Type B pancreatic cell (in vitro differentiated cells): ENCODE measurements at regions not wholly inside any gene's neighbourhood (a gene's known extent, or its start where the extent isn't known, plus 50 kb on each side); places are given as distances from the start of the nearest gene placed in this dataset.

Experiments used
- DNase-seq: peaks from one replicate; pipeline ENCODE4 v3.0.0; 2021; ENCODE audit warnings: mixed read lengths; ENCODE audit not compliant: unreplicated experiment; ENCODE audit errors: extremely low spot score
- H3K27ac Mint-ChIP-seq: 2 replicates; pipeline ENCODE4 v1.8.0; 2021; ENCODE audit warnings: mild to moderate bottlenecking, mixed read lengths
- H3K27me3 Mint-ChIP-seq: 2 replicates; pipeline ENCODE4 v1.8.0; 2021; ENCODE audit warnings: mixed read lengths
- H3K36me3 Mint-ChIP-seq: 2 replicates; pipeline ENCODE4 v1.8.0; 2021; ENCODE audit warnings: mixed read lengths
- H3K4me1 Mint-ChIP-seq: one replicate; pipeline ENCODE4 v1.8.0; 2021; ENCODE audit warnings: mixed read lengths; ENCODE audit not compliant: unreplicated experiment
- H3K4me3 Mint-ChIP-seq: 2 replicates; pipeline ENCODE4 v1.8.0; 2021; ENCODE audit warnings: mild to moderate bottlenecking, mixed read lengths
- H3K9me3 Mint-ChIP-seq: 2 replicates; pipeline ENCODE4 v1.8.0; 2021; ENCODE audit warnings: mixed read lengths
- CTCF ChIP-seq: fragments of 200-600 bp; sonication (generic); conservative IDR thresholded peaks from 2 replicates; pipeline ENCODE4 v1.5.0; 2021; ENCODE audit warnings: antibody characterized with exemption, mild to moderate bottlenecking

DNA sequence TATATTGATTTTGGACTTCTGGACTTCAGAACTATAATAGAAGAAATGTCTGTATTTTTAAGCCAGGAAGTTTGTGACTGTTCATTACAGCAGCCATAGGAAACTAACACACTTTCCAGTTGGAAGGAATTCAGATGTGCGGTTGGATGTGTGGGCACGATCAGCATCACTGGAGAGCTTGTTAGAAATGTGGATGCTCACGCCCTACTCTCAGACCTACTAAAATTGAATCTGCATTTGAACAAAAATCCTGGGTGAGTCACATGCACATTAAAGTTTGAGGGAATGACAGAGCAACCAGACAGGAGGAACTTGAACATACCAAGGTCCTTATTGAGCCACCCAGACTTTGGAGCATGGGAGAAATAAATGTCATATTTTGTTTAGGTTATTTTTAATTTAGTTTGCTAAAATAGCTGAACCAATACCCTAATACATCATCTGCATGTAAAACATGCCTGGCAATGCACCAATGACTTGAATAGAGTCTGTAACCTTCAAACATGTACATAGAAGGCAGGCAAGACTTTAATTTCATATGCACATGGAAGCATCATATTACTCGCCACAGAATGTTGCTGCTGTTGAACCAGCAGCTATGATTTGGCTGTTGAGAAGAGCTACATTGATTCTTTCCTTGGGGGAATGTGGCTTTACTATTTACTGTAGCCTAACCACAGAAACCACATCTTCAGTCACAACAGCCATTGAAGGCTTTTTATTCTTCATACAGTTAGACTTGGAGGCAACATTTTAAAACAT, 346.2 kb downstream of the BARHL2 start:
- no peak overlapping the region for H3K4me3 Mint-ChIP-seq
- no peak for DNase-seq
- no peaks in the 10 kb centered on the region for H3K9me3 Mint-ChIP-seq
- no peaks in the 10 kb centered on the region for H3K27me3 Mint-ChIP-seq
- no peaks in the 10 kb centered on the region for H3K36me3 Mint-ChIP-seq
- no peak overlapping the region for H3K27ac Mint-ChIP-seq
- no peak for TF ChIP-seq CTCF
- no peaks in the 10 kb centered on the region for H3K4me1 Mint-ChIP-seq

DNA sequence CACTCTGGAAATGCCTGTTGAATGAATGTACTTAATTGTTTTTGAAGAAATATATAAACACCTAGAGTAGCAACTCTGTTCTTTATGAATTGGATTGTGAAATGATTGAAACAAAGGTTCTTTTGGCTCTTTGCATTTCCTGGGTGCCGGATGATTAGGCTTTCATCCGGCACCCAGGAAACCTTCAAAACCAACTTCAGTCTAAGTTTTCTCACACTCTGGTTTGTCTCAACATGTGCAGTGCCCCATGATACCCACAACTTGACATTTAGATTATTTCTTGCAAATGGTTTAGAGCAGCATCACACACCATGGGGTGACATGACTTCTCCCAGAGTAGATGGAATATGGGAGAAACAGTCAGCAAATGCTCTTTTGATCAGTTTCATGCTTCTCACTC, 354.9 kb downstream of the BARHL2 start:
- Mint-ChIP-seq H3K4me1 (no peaks in the 10 kb centered on the region), H3K27me3 (peaks cover 4% of the 10 kb centered on the region), H3K9me3 (no peaks in the 10 kb centered on the region), H3K27ac (no peak overlapping the region), H3K36me3 (no peaks in the 10 kb centered on the region), H3K4me3 (no peak overlapping the region)
- no peak for TF ChIP-seq CTCF
- no peak for DNase-seq

DNA sequence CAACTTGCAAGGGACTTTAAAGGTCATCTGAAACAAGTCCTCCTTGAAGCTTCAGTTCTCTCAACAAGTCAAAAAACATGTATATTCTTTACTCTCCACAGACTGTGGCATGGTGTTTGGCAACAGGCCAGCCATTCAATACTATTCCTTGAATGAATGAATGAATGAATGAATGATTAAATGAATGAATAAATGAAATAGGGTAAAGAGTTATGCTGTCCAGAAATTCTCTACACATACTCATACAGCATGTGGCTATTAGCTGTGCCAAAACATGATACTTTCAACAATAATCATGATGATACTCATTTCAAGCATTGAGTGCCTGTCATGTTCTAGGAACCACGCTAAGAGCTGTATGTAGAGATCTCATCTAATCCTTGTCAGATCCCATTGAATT, 356.1 kb downstream of the BARHL2 start:
- Mint-ChIP-seq H3K27me3 (peaks cover 5% of the 10 kb centered on the region), H3K4me1 (no peaks in the 10 kb centered on the region), H3K27ac (no peak overlapping the region), H3K9me3 (no peaks in the 10 kb centered on the region), H3K4me3 (no peak overlapping the region), H3K36me3 (no peaks in the 10 kb centered on the region)
- TF ChIP-seq CTCF: no peak
- DNase-seq: no peak

DNA sequence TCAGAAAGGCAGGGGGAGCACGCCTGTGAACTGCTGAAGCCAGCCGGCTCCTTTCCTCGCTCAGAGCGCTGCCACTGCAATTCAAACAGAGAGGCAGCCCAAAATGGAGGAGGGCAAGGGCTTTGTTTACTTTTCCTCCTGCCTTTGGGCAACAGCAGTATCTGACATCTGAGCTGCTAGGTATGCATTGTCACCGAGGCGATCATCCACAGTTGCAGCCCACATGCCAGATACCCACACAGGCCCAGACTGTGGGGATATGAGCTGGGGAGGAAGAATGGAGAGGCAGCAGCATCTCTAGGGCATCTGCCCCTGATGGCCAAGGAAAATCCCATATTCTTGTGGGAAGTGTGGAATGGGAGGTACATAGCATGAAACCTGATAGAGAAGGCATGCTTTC, 357.1 kb downstream of the BARHL2 start:
- H3K9me3 Mint-ChIP-seq: no peaks in the 10 kb centered on the region
- H3K27ac Mint-ChIP-seq: no peak overlapping the region
- DNase-seq: no peak
- peaks cover 7% of the 10 kb centered on the region for H3K27me3 Mint-ChIP-seq
- no peak for TF ChIP-seq CTCF
- no peaks in the 10 kb centered on the region for H3K4me1 Mint-ChIP-seq
- H3K4me3 Mint-ChIP-seq: no peak overlapping the region
- H3K36me3 Mint-ChIP-seq: no peaks in the 10 kb centered on the region

GRCh38 chr1:90358448-90358847, 358.7 kb downstream of the BARHL2 start:
- Mint-ChIP-seq H3K36me3 (no peaks in the 10 kb centered on the region), H3K4me1 (no peaks in the 10 kb centered on the region), H3K9me3 (no peaks in the 10 kb centered on the region), H3K27me3 (peaks cover 7% of the 10 kb centered on the region), H3K4me3 (no peak overlapping the region), H3K27ac (no peak overlapping the region)
- no peak for TF ChIP-seq CTCF
- DNase-seq: no peak
